SK-N-MC (cell line): ENCODE measurements at regions not wholly inside any gene's neighbourhood (a gene's known extent, or its start where the extent isn't known, plus 50 kb on each side); places are given as distances from the start of the nearest gene placed in this dataset.

Source experiments
- EZH2 ChIP-seq: fragments of 200-600 bp; sonication (generic); IDR thresholded peaks from one replicate; pipeline ENCODE4 v1.6.1; 2017; ENCODE audit warnings: antibody characterized with exemption
- FOXP2 ChIP-seq: optimal IDR thresholded peaks from 2 replicates; pipeline ENCODE3; 2011; ENCODE audit warnings: mild to moderate bottlenecking, moderate library complexity; ENCODE audit not compliant: insufficient read depth; ENCODE audit errors: extremely low read length, control extremely low read depth
- POLR2AphosphoS5 ChIP-seq: IDR thresholded peaks from 2 replicates; pipeline ENCODE4 v1.6.1; 2012; ENCODE audit warnings: mild to moderate bottlenecking, low read depth, low read length, borderline replicate concordance

- TF ChIP-seq POLR2AphosphoS5, result no peak
- TF ChIP-seq EZH2, result no peak
- no peak for TF ChIP-seq FOXP2
Measured at GRCh38 chr11:45430361-45430760, 144.2 kb upstream of the SYT13 start.
